ENCODE measurements at regions not wholly inside any gene's neighbourhood (a gene's known extent, or its start where the extent isn't known, plus 50 kb on each side); places are given as distances from the start of the nearest gene placed in this dataset.

GRCh38 chr11:100586361-100587101 is 100.6 kb upstream of the ARHGAP42 start:
- no peak for TF ChIP-seq CTCF (IDR thresholded peaks at IDR 0.05 in 2 of 3, conservative IDR thresholded peaks at IDR 0.05 in 1 of 3; ENCODE audit: borderline replicate concordance in 1 of 3, insufficient read depth in 1 of 3, low read depth in 2 of 3, low read length in 2 of 3)
- TF ChIP-seq POLR2AphosphoS5 (IDR thresholded peaks at IDR 0.05; ENCODE audit: low read depth, low read length), result no peak
- TF ChIP-seq POLR2A (IDR thresholded peaks at IDR 0.05; ENCODE audit: borderline replicate concordance, extremely low read depth, insufficient read depth, insufficient read length), result no peak
- TF ChIP-seq REST (IDR thresholded peaks at IDR 0.05; ENCODE audit: low read depth), result no peak
- TF ChIP-seq SP1 (IDR thresholded peaks at IDR 0.05; ENCODE audit: low read depth), result no peak
- no peak for TF ChIP-seq EZH2 (IDR thresholded peaks at IDR 0.05)
- no peak for TF ChIP-seq ZBTB33 (IDR thresholded peaks at IDR 0.05; ENCODE audit: extremely low read depth, insufficient replicate concordance, low read length)
- TF ChIP-seq MAX (IDR thresholded peaks at IDR 0.05), result no peak
- no peak for TF ChIP-seq YY1 (IDR thresholded peaks at IDR 0.05; ENCODE audit: extremely low read depth, insufficient replicate concordance, low read depth, low read length)
- no peak for TF ChIP-seq CEBPB (IDR thresholded peaks at IDR 0.05; ENCODE audit: low read depth)
- no peak for TF ChIP-seq ZFX (IDR thresholded peaks at IDR 0.05)
- TF ChIP-seq FOSL1 (IDR thresholded peaks at IDR 0.05; ENCODE audit: low read depth), result no peak
- no peak for TF ChIP-seq ELF1 (IDR thresholded peaks at IDR 0.05; ENCODE audit: borderline replicate concordance, low read depth)
